Mucosa of stomach (tissue), 1 donor: ENCODE measurements at regions not wholly inside any gene's neighbourhood (a gene's known extent, or its start where the extent isn't known, plus 50 kb on each side); places are given as distances from the start of the nearest gene placed in this dataset.

Source experiments
- H3K27me3 ChIP-seq: one replicate; pipeline ENCODE4 v1.7.0; 2013; ENCODE audit warnings: mild to moderate bottlenecking, low read length; ENCODE audit not compliant: control insufficient read depth, insufficient read depth
- H3K36me3 ChIP-seq: one replicate; pipeline ENCODE4 v1.7.0; 2013; ENCODE audit warnings: low read length; ENCODE audit not compliant: control insufficient read depth, insufficient read depth
- H3K4me1 ChIP-seq: one replicate; pipeline ENCODE4 v1.7.0; 2013; ENCODE audit warnings: mild to moderate bottlenecking, low read length; ENCODE audit not compliant: control insufficient read depth, insufficient read depth
- H3K4me3 ChIP-seq: one replicate; pipeline ENCODE4 v1.7.0; 2013; ENCODE audit warnings: low read length
- H3K9ac ChIP-seq: one replicate; pipeline ENCODE4 v1.7.0; 2013; ENCODE audit warnings: mild to moderate bottlenecking, low read length, moderate library complexity
- H3K9me3 ChIP-seq: one replicate; pipeline ENCODE4 v1.7.0; 2013; ENCODE audit warnings: mild to moderate bottlenecking, low read length, moderate library complexity; ENCODE audit not compliant: control insufficient read depth
- donor health status: Pancreatic carcinoma.

DNA sequence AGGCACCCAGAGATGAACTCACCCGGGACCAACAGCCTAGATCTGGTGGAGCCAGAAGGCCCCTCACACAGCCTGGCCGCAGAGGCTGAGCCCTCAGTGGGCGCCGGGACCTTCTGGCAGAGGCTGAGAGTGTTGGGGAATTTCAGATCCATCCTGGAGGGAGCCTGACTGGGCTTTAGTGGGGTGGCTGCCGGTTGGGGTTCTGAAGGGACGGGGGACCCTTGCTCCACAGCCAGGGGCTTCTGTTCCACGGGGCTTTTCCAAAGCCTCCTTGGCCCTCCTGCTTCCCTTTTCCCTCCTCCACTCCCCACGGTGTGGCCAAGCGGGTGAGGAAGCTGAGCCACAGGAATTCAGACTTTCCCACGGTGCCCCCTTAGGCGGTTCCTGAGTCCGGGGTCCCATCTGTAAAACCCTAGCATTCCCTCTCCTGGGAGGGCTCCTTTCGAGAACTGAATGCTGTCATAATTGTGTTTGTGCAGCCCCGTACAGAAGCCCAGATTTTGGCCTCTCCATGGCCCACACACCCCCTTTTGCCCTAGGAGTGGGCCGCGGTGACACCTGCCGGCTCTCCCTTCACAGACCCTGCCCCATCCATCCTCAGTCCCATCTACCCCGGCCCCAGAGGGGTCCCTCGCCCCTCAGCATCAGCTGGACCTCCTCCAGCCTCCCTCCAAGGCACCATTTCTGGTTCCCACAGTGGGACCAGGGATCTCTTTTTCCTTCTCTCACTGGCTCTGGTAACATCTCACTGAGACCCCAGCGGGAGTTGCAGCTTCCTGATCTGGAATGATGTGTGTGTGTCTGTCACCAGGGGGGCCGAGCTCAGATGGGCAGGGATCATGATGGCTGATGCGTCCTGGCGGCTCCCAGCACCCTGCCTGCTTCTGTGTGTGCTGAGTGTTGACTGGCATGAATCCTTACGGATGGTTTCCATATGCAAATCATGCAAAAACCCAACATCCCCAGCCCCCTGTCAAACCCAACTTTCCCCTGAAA lies 1048.4 kb downstream of the TBC1D22A start:
- no peaks in the 10 kb centered on the region for H3K9me3 ChIP-seq
- no peak overlapping the region for H3K4me3 ChIP-seq
- no peaks in the 10 kb centered on the region for H3K27me3 ChIP-seq
- H3K9ac ChIP-seq = no peak overlapping the region
- H3K36me3 ChIP-seq = no peaks in the 10 kb centered on the region
- no peaks in the 10 kb centered on the region for H3K4me1 ChIP-seq

DNA sequence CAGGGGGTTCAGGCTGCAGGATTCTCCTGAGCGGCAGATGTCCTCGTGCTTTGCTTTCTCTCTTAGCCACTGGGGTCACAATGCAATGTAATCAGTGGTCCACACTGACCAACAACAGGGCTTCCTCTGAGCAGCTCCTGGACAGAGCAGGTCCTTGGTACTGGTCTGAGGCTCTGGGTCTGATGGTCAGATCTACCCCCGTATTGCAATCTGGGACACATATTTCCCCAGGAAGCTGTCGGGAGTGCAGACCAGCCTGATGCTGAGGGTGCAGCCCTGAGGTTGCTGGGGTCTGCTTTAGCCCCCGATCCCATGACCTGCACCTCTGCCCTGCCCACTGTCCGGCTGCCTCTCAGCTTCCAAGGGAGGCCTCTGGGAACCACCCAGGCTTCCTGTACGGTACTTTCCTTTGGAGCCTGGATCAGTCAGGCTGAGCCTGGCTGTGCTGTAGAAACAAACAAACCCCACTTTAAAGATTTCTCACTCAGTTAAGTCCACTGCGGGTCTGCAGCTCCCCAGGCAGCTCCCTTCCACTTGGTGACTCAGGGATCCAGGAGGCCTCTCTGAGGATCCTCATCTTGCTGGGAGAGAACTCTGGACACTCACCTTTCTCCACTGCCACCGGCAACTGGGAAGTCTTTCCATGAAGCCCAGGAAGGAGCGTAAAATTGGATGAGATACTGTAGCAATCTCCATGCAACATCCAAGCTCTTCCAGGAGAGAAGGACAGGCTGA lies 1046.6 kb downstream of the TBC1D22A start:
- H3K4me3 ChIP-seq = no peak overlapping the region

DNA sequence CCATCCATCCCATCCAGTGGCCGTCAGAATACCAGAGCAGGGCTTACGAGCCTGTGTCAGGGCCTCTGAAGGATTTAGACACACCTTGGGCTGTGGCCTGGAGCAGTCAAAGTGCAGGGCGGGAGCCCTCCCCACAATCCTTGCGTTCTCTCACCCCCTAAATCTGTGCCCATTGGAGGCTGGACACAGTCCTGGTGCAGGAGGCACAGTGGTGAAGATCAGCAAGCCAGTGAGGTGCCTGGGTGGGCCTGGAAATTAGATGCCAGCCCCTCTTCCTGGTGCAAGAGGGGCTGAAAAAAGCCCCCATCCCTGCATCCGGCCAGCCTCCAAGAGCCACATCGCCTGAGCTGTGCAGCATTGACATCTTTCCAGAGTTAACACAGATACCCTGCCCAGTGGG lies 1045.8 kb downstream of the TBC1D22A start:
- Histone ChIP-seq H3K4me1 (no peaks in the 10 kb centered on the region), H3K4me3 (no peak overlapping the region), H3K36me3 (no peaks in the 10 kb centered on the region), H3K9me3 (no peaks in the 10 kb centered on the region), H3K9ac (no peak overlapping the region), H3K27me3 (no peaks in the 10 kb centered on the region)

More for the DNA sequence above, 1046.6 kb downstream of the TBC1D22A start:
- no peaks in the 10 kb centered on the region for H3K36me3 ChIP-seq
- no peak overlapping the region for H3K9ac ChIP-seq
- H3K4me1 ChIP-seq = no peaks in the 10 kb centered on the region
- no peaks in the 10 kb centered on the region for H3K9me3 ChIP-seq
- no peaks in the 10 kb centered on the region for H3K27me3 ChIP-seq

DNA sequence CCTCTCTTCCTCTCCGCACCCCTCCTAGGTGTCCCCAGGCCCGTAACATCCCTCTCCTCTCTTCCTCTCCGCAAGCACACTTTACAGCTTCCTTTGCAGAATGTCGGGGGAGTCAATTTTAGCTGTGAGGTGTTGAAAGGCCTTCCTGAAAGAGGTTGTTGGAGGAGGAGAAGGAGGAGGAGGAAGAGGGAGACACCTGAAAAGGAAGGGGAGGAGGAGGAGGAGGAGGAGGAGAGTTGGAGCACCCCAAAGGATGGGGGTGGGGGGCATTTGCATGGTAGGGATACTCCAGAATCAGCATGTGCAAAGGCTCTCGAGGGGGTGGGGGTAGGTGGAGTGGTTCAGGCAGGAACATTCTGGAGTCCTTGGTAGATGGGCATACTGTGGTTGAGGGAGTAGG lies 1045.1 kb downstream of the TBC1D22A start:
- Histone ChIP-seq H3K9ac (no peak overlapping the region), H3K27me3 (no peaks in the 10 kb centered on the region), H3K9me3 (no peaks in the 10 kb centered on the region), H3K36me3 (no peaks in the 10 kb centered on the region), H3K4me3 (no peak overlapping the region), H3K4me1 (no peaks in the 10 kb centered on the region)

DNA sequence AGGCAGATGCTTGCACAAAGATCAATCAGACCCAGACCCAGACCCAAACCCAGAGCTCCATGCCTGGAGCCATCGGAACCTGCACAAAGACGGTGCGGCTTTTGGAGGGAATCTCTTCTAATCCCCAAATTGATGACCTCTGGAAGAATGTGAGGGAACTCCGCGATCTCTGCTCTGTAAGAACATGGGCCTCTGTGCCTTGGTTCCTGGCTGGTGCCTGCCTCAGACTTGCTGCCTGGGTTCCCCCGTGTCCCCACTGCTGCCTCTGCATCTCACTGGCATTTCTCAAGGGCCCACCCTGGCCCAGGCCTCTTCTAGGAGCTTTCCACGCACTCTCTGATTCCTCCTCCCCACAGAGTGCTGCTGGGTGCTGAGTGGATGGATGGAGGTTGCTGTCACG lies 1044.4 kb downstream of the TBC1D22A start:
- Histone ChIP-seq H3K36me3 (no peaks in the 10 kb centered on the region), H3K4me3 (no peak overlapping the region), H3K4me1 (no peaks in the 10 kb centered on the region), H3K9ac (no peak overlapping the region), H3K27me3 (no peaks in the 10 kb centered on the region), H3K9me3 (no peaks in the 10 kb centered on the region)

DNA sequence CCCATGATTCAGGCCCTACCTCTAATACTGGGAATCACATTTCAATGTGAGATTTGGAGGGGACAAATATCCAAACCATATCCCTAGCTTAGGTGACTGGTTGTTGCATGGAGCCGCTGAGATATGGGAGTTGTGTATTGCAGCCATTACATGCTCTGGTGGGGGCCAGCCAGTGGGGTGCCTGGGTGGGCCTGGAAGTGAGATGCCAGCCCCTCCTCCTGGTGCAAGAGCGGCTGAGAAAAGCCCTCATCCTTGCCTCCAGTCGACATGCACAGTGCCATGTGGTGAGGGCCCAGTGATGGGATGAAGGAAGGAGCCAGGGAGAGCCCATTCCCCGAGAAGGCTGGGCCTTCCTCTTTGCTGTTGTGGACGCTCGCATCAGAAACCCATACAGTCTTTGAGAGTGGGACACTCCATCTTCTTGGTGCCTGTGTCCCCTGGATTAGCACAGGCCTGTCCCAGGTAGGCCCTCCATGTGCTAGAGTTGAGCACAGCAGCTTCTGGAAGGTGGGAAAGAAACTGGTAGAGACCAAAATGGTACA lies 1043.0 kb downstream of the TBC1D22A start:
- Histone ChIP-seq H3K9me3 (no peaks in the 10 kb centered on the region), H3K9ac (no peak overlapping the region), H3K4me3 (no peak overlapping the region), H3K27me3 (no peaks in the 10 kb centered on the region), H3K36me3 (no peaks in the 10 kb centered on the region), H3K4me1 (no peaks in the 10 kb centered on the region)

DNA sequence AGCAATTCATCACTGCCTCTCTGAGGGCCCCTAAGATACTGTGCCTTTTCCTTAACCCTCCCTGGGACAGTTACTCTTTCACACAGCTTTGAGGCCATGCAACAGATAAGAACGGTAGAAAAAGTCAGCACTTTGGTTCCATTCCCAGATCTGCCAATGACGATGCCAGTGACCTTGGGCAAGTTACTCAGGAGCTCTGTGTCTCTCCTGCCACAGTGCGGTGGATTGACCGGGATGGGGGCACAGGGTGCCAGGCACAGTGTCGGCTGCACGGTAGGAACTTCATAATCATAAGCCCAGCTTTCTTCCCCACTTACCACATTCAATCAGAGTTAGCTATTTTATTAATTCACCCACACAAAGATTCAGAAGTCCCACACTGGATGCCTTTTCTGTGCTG lies 1041.8 kb downstream of the TBC1D22A start:
- H3K9ac ChIP-seq = no peak overlapping the region
- H3K4me1 ChIP-seq = no peaks in the 10 kb centered on the region
- no peaks in the 10 kb centered on the region for H3K9me3 ChIP-seq
- no peaks in the 10 kb centered on the region for H3K36me3 ChIP-seq
- no peak overlapping the region for H3K4me3 ChIP-seq
- no peaks in the 10 kb centered on the region for H3K27me3 ChIP-seq

DNA sequence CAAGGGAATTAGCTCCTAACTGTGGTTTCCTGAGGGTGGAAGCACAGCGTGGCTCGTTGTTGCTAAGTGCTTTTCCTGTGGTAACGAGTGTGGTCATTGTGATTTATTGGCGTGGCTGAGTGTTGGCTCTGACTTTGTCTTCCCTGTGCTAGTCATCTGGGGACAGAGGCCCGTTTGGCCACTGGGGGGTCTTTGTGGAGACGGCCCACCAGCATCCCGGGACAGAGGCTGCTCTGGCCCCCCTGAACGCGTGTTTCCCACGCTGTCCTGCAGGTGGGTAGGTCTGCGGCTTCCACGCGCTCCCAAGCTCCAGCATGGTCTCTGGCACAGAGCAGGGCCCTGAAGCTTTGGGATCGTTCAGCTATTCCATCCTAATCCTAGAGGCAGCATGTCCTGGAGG lies 1040.0 kb downstream of the TBC1D22A start:
- no peak overlapping the region for H3K9ac ChIP-seq
- no peak overlapping the region for H3K4me3 ChIP-seq
- no peaks in the 10 kb centered on the region for H3K4me1 ChIP-seq
- no peaks in the 10 kb centered on the region for H3K9me3 ChIP-seq
- H3K27me3 ChIP-seq = no peaks in the 10 kb centered on the region
- no peaks in the 10 kb centered on the region for H3K36me3 ChIP-seq

DNA sequence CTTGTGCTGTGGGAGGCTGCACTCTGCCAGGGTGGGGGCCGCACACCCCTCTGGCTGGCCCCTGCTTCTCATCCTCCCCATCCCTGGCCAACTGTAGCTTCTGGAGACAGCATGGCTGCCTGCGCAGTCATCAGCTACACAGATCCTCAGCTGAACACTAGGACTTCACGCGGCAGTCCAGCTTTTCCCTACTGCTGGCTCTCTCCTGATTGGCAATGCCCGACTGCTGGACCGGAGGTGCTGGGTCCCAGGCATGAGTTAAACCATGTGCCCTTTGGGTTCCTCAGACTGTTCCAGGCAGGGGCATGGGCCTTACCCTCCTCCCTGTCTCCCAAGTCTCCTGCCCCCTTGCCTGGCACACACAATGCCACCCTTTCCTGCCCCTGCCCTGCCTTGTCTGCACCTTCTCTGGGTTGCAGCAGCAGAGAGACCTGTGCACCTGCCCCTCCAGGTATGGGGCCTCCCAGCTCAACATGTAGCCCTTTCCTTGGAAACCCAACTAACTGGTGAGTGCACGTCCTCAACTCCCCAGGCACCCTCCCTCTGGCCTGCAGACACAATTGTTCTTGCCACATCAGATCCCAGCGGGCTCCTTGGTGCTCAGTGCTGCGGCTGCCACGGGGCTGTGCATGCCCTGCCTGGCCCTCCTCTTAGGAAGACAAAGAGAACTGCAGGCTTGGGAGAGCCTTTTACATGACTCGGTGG lies 1039.2 kb downstream of the TBC1D22A start:
- Histone ChIP-seq H3K9ac (no peak overlapping the region), H3K9me3 (no peaks in the 10 kb centered on the region), H3K4me3 (no peak overlapping the region), H3K4me1 (no peaks in the 10 kb centered on the region), H3K36me3 (no peaks in the 10 kb centered on the region), H3K27me3 (no peaks in the 10 kb centered on the region)

DNA sequence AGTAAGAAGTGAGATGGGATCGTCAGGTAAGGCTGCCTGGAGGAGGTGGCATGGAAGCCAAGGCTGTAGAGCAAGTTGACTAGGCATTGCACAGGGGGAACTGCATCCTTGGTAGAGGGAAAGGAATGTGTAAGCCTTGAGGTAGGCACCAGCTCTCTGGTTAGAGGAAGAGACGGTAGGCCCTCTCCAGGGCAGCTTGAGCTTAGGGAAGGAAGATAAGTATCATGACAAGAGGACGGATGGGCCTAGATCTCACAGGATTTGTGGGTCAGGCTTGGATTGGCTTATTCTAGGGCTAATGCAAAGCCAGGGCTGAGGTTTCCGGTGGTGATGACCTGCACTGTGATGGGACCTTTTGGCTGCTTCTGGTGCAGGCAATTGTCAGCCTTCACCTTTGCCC lies 1035.8 kb downstream of the TBC1D22A start:
- Histone ChIP-seq H3K4me3 (no peak overlapping the region), H3K9ac (no peak overlapping the region), H3K36me3 (no peaks in the 10 kb centered on the region), H3K27me3 (no peaks in the 10 kb centered on the region), H3K9me3 (no peaks in the 10 kb centered on the region), H3K4me1 (no peaks in the 10 kb centered on the region)

DNA sequence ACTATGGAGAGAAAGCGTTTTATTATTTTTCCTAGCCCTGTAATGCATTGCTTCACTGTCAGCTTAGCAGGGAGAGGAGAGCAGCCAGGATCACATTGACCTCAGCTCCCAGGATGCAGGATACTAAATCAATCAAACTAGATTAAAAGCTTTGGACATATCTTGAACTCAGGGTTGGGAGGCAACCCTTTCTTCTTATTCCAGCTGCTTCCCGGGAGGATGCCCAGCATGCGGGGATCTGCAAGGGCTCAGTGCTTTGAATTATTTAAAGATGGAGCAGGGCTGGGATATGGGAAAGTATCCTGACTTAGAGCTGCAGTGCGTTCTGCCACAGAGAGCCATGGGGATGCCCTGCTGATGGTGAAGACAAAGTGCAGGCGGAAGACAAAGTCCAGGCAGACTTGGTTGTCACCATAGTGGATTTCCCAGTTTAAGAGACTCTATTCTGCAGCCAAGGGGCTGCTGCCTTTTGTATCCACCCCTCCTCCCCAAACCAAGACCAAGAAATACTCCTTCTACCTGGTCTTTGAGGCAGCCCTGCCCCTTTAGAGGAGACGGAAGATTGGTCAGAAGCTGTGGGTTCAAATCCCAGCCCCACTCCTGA lies 1035.0 kb downstream of the TBC1D22A start:
- no peak overlapping the region for H3K4me3 ChIP-seq
- no peak overlapping the region for H3K9ac ChIP-seq
- H3K36me3 ChIP-seq = no peaks in the 10 kb centered on the region
- H3K27me3 ChIP-seq = no peaks in the 10 kb centered on the region
- H3K9me3 ChIP-seq = no peaks in the 10 kb centered on the region
- no peaks in the 10 kb centered on the region for H3K4me1 ChIP-seq
